HUES6 (cell line): ENCODE measurements at regions not wholly inside any gene's neighbourhood (a gene's known extent, or its start where the extent isn't known, plus 50 kb on each side); places are given as distances from the start of the nearest gene placed in this dataset.

ENCODE experiments used
- H3K27ac ChIP-seq: 2 replicates; pipeline ENCODE4 v1.7.0; 2013; ENCODE audit warnings: low read depth, mild to moderate bottlenecking, low read length, inconsistent platforms
- H3K27me3 ChIP-seq: 2 replicates; pipeline ENCODE4 v1.6.1; 2013; ENCODE audit warnings: low read length; ENCODE audit not compliant: control insufficient read depth, insufficient read depth
- H3K36me3 ChIP-seq: 2 replicates; pipeline ENCODE4 v1.6.1; 2013; ENCODE audit warnings: low read length; ENCODE audit not compliant: control insufficient read depth, insufficient read depth
- H3K4me1 ChIP-seq: 2 replicates; pipeline ENCODE4 v1.6.1; 2013; ENCODE audit warnings: low read length; ENCODE audit not compliant: control insufficient read depth, insufficient read depth
- H3K4me3 ChIP-seq: 2 replicates; pipeline ENCODE4 v1.5.1; 2013; ENCODE audit warnings: low read depth, low read length
- H3K9ac ChIP-seq: one replicate; pipeline ENCODE4 v1.6.1; 2013; ENCODE audit warnings: mild to moderate bottlenecking, low read length
- H3K9me3 ChIP-seq: 2 replicates; pipeline ENCODE4 v1.6.1; 2013; ENCODE audit warnings: low read depth, low read length; ENCODE audit not compliant: control insufficient read depth, insufficient read depth

DNA sequence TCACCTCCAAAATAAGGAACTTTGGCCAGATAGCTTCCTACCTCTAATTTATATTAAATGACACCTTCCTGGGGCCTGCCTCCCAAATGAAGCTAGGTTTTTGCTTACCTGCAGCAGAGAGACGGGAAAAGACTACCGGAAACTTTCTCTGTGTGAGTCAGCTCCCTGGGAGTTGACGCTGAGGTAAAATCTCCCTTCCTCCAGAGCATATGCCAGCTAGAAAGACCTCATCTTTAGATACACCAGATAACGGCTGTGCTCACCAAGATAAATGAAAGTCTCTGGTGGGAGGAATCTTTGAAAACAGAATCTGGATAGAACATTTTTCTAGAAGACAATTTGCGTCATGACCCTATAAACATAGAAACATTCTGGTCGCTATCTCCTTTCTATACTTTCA lies 99.7 kb upstream of the RFX8 start:
- H3K4me3 ChIP-seq: no peak overlapping the region
- H3K9me3 ChIP-seq: no peaks in the 10 kb centered on the region
- H3K27me3 ChIP-seq: no peaks in the 10 kb centered on the region
- no peak overlapping the region for H3K9ac ChIP-seq
- H3K27ac ChIP-seq: no peak overlapping the region
- no peaks in the 10 kb centered on the region for H3K4me1 ChIP-seq
- H3K36me3 ChIP-seq: no peaks in the 10 kb centered on the region

DNA sequence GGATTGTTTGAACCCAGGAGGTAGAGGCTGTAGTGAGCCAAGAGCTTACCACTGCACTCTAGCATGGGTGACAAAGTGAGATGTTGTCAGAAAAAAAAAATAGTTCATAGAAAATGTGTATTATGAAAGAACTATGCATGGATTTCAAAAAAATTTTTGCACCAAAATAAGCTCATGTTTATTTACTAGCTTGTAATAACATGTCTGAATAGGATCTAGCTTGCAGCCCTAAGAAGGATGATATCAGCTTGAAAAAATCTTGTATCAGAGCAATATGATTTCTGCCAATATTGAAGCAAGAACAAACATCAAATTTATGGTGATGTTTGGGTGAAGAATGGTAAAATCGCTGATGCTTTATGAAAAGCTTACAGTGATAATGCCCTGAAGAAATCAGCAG lies 97.0 kb upstream of the RFX8 start:
- no peaks in the 10 kb centered on the region for H3K27me3 ChIP-seq
- no peaks in the 10 kb centered on the region for H3K36me3 ChIP-seq
- no peak overlapping the region for H3K4me3 ChIP-seq
- no peak overlapping the region for H3K9ac ChIP-seq
- peaks cover 7% of the 10 kb centered on the region; the same call in 1 of the 2 replicates for H3K4me1 ChIP-seq
- H3K27ac ChIP-seq: no peak overlapping the region
- no peaks in the 10 kb centered on the region for H3K9me3 ChIP-seq

DNA sequence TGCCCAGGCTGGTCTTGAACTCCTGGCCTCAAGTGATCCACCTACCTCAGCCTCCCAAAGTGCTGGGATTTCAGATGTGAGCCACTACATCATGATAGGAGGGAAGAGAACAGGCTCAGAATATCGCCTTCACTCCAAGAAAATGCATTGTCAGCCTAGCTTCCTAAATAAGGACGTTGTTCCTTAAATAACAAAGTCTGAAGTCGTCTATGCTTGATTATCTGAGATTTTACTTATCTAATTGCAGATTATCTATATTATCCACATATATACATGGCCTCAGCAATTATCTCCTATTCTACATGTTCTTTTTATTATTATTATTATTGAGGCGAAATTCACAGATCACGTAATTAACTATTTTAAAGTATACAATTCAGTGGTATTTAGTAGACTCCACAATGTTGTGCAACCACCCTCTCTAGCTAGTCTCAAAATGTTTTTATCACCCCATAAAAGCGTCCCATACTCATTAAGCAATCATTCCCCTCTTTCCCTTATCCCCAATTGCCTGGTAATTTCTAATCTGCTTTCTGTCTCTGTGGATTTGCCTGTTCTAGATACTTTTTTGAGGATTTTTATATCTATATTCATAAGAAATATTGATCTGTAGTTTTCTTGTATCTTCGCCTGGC lies 95.1 kb upstream of the RFX8 start:
- no peaks in the 10 kb centered on the region for H3K9me3 ChIP-seq
- H3K36me3 ChIP-seq: no peaks in the 10 kb centered on the region
- no peak overlapping the region for H3K4me3 ChIP-seq
- peaks cover 20% of the 10 kb centered on the region for H3K4me1 ChIP-seq
- no peaks in the 10 kb centered on the region for H3K27me3 ChIP-seq
- no peak overlapping the region for H3K27ac ChIP-seq
- no peak overlapping the region for H3K9ac ChIP-seq

DNA sequence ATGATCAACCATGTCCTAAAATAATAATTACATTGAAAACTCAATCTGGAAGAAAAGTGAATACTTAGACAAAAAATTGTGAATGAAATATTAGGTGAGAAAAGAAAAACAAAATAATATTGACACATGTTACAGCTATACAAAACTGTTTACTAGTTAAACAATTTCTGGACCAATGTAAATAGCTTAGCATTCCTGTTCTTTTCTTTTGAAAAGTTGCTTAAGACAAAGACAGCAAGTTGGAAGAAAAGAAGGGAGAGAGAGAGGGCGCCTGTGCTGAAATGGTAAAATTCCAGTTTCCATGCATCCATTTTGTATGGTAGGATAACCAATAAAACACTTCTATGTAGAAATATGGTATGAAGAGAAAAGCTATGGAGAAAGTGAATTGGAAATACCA lies 94.1 kb upstream of the RFX8 start:
- Histone ChIP-seq H3K27ac (no peak overlapping the region), H3K9me3 (no peaks in the 10 kb centered on the region), H3K4me1 (peaks cover 20% of the 10 kb centered on the region), H3K4me3 (no peak overlapping the region), H3K9ac (no peak overlapping the region), H3K36me3 (no peaks in the 10 kb centered on the region), H3K27me3 (no peaks in the 10 kb centered on the region)

DNA sequence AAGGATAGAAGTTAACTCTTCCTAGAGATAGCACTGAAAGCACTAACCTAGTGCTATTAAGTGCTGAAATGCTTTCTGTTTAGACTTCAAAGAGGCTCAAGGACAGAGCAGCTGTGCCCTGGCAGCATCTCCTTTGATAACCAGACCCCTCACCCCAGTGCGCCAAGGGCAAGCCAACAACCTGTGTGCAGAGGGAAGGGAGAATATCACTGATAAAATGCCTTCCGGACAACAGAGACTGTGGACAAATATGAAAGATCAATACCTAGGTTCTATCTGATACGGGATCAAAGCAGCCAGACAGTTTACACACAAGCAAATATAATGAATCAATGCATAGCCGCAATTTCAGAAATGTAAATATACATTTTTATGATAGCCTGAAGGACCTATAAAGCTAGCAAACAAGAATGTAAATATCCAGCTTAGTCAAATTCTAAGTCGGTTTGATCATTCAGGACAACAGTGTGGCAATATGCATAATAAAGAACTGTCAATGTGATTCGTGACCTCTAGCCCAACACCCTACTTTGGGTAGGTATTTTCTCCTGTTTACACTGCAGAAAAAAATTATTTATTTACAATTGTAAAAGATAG lies 91.8 kb upstream of the RFX8 start:
- Histone ChIP-seq H3K9me3 (no peaks in the 10 kb centered on the region), H3K27me3 (no peaks in the 10 kb centered on the region), H3K27ac (no peak overlapping the region), H3K4me1 (peaks cover 20% of the 10 kb centered on the region), H3K9ac (no peak overlapping the region), H3K4me3 (no peak overlapping the region), H3K36me3 (no peaks in the 10 kb centered on the region)

DNA sequence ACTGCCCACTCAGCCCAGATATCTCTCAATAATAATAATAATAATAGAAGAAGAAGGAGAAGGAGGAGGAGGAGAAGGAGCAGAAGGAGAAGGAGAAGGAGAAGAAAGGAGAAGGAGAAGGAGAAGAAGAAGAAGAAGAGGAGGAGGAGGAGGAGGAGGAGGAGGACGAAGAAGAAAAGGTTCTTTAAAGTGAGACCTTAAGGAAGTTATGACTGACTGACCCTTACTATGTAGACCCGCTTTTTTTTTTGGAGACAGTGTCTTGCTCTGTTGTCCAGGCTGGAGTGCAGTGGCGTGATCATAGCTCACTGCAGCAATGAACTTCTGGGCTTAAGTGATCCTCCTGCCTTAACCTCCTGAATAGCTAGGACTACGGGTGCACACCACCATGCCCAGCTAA lies 88.9 kb upstream of the RFX8 start:
- Histone ChIP-seq H3K27ac (no peak overlapping the region), H3K36me3 (no peaks in the 10 kb centered on the region), H3K4me3 (no peak overlapping the region), H3K27me3 (no peaks in the 10 kb centered on the region), H3K4me1 (peaks cover 20% of the 10 kb centered on the region), H3K9me3 (no peaks in the 10 kb centered on the region), H3K9ac (no peak overlapping the region)

DNA sequence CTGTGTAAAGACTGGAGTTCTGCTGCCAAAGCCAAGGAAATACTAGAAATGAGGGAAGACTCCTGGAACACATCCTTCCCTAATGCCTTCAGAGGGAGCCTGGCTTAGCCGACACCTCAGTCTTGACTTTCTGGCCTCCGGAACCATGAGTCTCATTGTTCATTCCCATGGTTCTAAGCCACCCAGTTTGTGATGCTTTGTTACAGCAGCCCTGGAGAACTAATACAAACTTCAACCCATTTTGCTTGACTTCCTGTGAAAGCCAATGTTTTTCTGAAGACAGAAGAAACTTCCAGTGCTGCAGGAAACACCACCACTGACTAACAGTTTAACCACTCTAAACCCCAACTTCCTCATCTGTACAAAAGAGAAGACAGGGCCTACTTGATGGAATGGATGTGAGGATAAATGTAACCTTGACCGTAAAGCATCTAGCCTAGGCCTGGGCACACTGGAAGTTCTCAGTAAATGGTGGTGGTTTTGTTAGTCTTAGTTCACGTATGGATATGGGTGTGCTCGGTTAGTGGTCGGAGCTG lies 85.9 kb upstream of the RFX8 start:
- Histone ChIP-seq H3K27me3 (no peaks in the 10 kb centered on the region), H3K9ac (no peak overlapping the region), H3K36me3 (no peaks in the 10 kb centered on the region), H3K27ac (no peak overlapping the region), H3K4me1 (peaks cover 5% of the 10 kb centered on the region), H3K4me3 (no peak overlapping the region), H3K9me3 (no peaks in the 10 kb centered on the region)

DNA sequence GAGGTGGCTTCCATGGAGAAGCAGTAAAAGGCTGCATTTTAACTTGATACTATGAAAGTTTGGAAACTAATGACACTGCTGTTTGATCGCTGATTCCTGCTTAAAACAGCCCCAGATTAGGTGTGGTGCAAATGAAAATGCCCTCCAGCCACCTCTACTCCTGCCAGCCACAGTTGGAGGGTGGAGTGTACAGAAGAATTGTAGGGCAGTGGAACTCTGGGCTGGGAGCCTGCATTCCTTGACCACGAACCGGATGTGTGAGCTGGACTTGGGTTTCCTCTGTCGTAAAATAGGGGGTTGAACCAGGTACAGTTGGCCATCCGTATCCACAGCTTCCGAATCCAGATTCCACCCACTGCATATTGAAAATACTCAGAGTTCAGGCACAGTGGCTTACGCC lies 84.6 kb upstream of the RFX8 start:
- H3K4me1 ChIP-seq: peaks cover 2% of the 10 kb centered on the region; the same call in 1 of the 2 replicates
- no peaks in the 10 kb centered on the region for H3K36me3 ChIP-seq
- H3K27me3 ChIP-seq: no peaks in the 10 kb centered on the region
- H3K27ac ChIP-seq: no peak overlapping the region
- no peak overlapping the region for H3K9ac ChIP-seq
- H3K9me3 ChIP-seq: no peaks in the 10 kb centered on the region
- H3K4me3 ChIP-seq: no peak overlapping the region

DNA sequence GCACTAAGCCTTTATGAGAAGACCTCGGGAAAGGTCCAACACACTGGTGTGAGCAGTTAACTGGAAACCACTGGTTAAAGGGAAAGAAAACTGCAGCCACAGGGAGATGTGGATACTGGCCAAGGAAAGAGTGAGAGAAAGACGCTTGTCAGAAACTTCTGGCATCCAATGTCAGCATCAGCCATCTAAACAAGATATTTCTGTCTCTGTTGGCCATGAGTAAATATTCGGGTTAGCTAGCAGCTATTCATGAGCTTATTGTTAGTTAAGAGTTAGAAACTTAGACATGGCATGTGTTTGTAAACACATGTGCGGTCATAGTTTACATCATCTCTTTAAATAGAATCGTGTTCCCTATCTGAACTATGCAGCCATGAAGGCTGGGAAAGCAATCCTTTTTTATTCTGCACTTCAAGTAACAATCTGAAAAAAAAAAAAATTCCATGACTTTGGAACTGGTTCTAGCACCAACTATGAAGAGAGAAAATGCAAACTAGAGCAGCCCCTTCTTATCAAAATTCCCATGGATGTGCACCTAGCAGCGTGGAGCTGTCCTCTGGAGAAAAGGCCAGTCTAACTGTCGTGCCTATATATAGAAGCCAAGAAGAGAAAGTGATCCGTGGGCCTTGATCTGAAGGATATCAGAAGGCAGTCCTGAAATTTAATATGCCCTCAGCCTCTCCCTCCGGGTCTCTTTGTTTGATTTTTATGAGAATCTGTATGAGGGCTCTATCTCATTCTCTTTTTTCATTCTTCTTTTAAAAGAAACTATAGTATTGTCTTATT lies 84.0 kb upstream of the RFX8 start:
- Histone ChIP-seq H3K4me3 (no peak overlapping the region), H3K36me3 (no peaks in the 10 kb centered on the region), H3K27me3 (no peaks in the 10 kb centered on the region), H3K27ac (no peak overlapping the region), H3K4me1 (peaks cover 2% of the 10 kb centered on the region; the same call in 1 of the 2 replicates), H3K9me3 (no peaks in the 10 kb centered on the region), H3K9ac (no peak overlapping the region)

DNA sequence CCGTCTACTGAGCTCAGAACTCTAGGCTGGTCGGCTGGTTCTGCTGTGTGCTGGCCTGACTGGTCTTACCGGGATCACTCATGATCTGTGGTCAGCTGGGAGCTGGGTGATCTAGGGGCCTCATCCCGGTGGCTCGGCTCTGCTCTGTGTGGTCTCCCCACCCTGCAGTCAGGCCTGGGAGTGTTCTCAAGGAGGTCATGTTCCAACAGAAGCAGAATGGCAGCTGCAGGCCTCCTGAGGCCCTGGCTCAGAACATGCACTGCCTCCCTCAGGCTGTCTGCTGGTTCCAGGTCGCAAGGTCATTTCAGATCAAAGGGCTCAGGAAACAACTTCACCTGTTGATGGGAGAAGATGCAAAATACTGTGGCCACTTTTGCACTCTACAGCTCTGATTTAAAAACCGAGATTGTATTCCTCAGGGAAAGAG lies 81.1 kb upstream of the RFX8 start:
- no peak overlapping the region for H3K4me3 ChIP-seq
- H3K36me3 ChIP-seq: no peaks in the 10 kb centered on the region
- H3K27me3 ChIP-seq: no peaks in the 10 kb centered on the region
- H3K9me3 ChIP-seq: no peaks in the 10 kb centered on the region
- no peak overlapping the region for H3K27ac ChIP-seq
- peaks cover 2% of the 10 kb centered on the region; the same call in 1 of the 2 replicates for H3K4me1 ChIP-seq
- no peak overlapping the region for H3K9ac ChIP-seq

DNA sequence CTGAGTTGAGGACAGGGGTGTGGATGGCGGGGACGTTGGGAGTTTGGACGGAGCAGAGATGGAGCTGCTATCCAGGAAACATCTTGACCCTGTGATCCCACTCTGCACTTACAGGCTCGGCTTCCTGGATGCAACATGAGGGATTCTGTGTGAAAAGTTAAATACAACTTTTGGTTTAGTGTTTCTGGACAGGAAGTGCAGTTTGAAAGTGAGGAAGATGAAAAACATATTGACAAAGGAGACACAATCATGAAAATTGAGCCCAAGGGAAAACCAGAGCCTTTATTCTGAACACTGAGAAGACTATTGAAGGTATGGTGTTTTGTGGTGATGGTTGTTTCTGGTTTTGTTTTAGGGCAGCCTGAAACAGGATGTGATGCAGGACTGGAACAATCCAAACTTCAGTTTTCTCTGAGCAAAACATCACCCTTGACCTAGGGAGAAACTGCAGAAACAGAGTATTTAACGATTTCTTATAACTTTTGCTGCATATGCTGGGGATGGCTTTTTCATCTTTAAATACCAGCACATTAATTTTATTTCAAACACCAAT lies 76.5 kb upstream of the RFX8 start:
- Histone ChIP-seq H3K9me3 (no peaks in the 10 kb centered on the region), H3K9ac (no peak overlapping the region), H3K4me3 (no peak overlapping the region), H3K36me3 (no peaks in the 10 kb centered on the region), H3K4me1 (peaks cover 2% of the 10 kb centered on the region; the same call in 1 of the 2 replicates), H3K27ac (no peak overlapping the region), H3K27me3 (no peaks in the 10 kb centered on the region)
